Right renal pelvis (tissue), 4 donors: ENCODE measurements at regions not wholly inside any gene's neighbourhood (a gene's known extent, or its start where the extent isn't known, plus 50 kb on each side); places are given as distances from the start of the nearest gene placed in this dataset.

ENCODE experiments used
- DNase-seq, 4 donors: peaks; one replicate each; pipeline ENCODE4 v3.0.0-alpha.2; 2013; ENCODE audit warnings: low read depth in 4 of 4, low spot score in 3 of 4, missing footprints in 1 of 4

GRCh38 chr13:73971481-73971880 lies 162.7 kb downstream of the KLF12 start:
- DNase-seq, result no peak

DNA sequence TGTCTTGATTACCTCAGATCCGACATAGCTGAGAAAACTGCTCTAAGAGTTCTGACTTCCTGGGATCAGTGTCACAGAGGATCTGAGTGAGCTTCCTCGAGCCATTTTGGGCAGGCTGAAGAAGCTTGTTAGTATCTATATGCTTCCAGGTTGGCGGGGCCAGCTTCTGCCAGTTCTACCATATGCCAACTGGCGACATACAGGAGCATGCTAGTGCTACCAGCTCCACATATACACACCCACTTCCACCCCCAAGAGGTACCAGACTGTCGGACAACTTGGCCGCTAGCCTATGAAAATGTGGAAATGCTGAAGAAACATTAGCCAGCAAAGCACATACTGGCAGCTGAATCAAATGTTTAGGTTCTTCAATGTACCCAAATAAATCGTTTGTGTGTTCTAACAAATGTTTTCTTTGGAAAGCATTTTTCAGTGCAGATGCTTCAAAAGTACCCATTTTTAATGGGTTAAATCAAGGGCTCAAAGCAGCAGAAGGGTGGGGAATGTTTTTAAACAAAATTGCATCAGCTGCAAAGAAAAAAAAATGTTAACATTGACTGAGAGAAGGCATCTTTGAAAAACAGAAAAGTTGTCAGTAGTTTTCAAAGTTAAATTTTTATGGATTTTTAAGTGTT lies 163.7 kb downstream of the KLF12 start:
- no peak for DNase-seq

GRCh38 chr13:73967397-73968165 lies 166.6 kb downstream of the KLF12 start:
- no peak for DNase-seq

GRCh38 chr13:73966331-73966730 lies 167.9 kb downstream of the KLF12 start:
- DNase-seq, result no peak

- DNase-seq, result no peak
Observed at GRCh38 chr13:73962284-73962683, 171.9 kb downstream of the KLF12 start.

DNA sequence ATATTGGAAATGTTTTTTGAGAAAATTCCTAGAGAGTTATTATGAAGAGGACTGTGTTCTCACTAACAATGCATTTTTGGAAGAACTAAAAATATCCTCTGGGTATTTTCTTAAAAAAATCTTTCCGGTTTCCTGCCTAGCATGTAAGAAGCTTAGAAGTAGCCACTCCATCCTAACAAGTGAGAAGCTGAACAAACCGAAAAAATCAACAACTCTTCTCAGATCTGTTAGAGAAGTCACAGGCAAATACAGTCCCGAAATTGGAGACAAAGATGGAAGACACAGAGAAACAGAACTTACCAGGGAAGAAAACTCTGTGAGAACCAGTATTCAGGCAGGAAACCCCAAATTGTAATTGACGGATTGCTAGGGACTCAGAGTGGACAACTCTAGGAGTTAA lies 173.0 kb downstream of the KLF12 start:
- no peak for DNase-seq

- DNase-seq, result no peak
Observed at GRCh38 chr13:73960474-73960873, 173.7 kb downstream of the KLF12 start.

GRCh38 chr13:73958657-73959397 lies 175.4 kb downstream of the KLF12 start:
- DNase-seq, result no peak

- DNase-seq, result no peak
Observed at GRCh38 chr13:73957889-73958288, 176.3 kb downstream of the KLF12 start.

- DNase-seq, result no peak
Observed at GRCh38 chr13:73956795-73957408, 177.3 kb downstream of the KLF12 start.

DNA sequence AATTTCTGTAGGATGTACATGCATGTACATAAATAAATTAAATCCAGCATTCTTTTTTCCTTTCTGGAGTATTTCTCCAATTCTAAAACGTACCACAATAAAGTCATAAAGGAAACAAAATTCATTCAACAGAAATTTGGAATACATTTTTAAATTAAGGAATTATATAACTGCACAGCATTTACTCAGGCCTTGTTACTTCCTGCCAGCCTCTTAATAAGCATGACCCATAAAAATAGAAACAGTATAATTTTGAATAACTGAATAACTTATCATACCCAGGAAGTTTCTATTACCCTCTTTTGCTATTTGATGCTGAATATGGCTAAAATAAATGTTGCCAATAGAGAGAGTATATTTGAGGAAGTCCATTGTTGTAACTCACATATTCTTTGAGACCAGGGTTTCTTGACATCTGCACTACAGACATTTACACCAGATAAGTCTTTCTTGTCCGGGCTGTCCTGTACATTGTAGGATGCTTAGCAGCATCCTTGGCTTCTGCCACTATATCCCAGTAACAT lies 178.2 kb downstream of the KLF12 start:
- DNase-seq, result no peak

DNA sequence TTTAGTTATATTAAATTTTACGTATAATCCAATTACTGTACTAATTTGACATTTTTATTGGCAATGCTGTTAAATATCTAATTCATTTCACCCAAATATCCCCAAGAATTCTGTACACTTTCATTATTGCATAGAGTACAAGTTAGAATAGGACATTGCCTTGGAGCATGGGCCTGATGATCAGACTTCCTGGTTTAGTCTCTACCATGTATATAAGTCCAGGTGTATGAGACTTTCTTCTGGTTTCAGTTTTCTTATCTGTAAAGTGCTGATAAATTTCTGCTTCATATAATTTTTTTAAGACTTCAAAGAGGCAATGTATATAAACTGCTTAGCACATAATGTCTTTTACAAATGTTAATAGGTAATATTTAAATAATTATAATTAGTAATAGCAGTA lies 179.4 kb downstream of the KLF12 start:
- DNase-seq, result no peak

DNA sequence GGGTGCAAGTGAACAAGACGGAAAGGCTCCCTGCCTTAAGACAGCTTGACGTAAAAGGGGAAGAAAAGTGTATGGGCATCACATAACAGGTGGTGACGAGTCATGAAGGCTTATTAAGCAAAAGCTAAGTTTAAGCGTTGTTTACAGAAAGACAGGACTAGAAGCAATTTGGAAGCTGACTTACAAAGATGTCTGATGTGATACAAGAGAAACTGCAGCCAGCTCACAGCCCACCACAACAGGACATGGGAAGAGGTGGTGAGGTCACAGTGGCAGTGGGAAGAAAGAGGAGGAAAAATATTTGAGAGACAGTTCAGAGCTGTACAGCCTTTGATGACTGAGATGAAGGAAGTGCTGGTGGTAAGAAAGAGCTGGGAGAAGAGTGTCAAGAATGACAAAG lies 181.6 kb downstream of the KLF12 start:
- DNase-seq, result no peak

GRCh38 chr13:73948848-73949529 lies 185.2 kb downstream of the KLF12 start:
- no peak for DNase-seq

GRCh38 chr13:73945871-73946270 lies 188.3 kb downstream of the KLF12 start:
- DNase-seq, result no peak

DNA sequence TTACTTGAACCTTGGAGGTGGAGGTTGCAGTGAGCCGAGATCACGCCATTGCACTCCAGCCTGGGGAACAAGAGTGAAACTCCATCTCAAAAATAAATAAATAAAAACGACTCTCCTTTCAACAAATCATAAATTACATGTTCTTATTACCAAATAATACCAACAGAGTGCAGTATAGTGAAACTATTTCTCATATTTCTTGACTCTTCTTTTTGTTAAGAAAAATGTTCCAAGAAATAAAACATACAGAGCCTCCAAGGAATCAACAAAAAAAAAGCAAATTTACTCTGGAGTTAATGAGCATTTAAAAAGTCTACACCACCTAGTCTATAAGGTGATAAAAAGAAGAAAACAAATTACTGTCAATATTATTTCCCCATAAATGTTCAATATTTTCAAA lies 188.8 kb downstream of the KLF12 start:
- no peak for DNase-seq

DNA sequence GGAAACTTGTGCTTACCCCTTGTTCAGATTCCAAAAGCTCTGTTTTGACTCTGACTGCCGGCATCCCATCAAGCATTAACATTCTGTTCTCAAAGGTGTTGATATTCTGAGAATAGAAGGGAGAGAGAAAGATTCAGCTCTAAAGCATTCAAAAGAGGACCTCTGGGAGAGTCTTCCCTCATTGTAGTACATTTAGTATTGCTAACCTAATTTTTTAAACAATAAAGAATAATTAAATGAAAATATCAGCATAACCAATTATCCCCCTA lies 190.3 kb downstream of the KLF12 start:
- DNase-seq, result no peak

- DNase-seq, result no peak
Observed at GRCh38 chr13:73943137-73943964, 190.9 kb downstream of the KLF12 start.

GRCh38 chr13:73941752-73942151 lies 192.5 kb downstream of the KLF12 start:
- DNase-seq, result no peak

- peak in 1 of 4 donors; percentile 5 for DNase-seq
Observed at GRCh38 chr13:73940098-73940497, 194.1 kb downstream of the KLF12 start.
